ENCODE measurements at regions not wholly inside any gene's neighbourhood (a gene's known extent, or its start where the extent isn't known, plus 50 kb on each side); places are given as distances from the start of the nearest gene placed in this dataset.

DNA sequence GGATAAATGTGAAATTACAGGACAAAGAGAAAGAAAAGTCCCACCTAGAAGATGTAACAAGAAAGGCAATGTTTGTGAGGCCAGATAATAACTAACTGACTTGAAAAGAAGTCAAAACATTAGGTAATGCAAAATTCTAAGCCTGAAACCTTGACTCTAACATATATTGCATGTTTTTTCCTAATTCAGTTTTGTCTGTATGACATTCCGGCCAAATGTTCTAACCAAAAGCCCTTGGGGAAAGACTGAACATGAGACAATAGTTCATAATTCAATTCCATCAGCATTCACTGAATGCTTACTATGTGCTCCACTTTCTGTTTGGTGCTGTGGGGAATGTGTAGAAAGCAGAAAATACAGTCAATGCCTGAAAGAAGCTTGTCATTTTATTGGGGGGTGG lies 53.9 kb downstream of the PABIR2 start:
- Histone ChIP-seq H3K9me3 (ENCODE audit: low read length) (no peaks in the 10 kb centered on the region), H3K79me2 (ENCODE audit: insufficient read depth, low read depth, low read length) (no peaks in the 10 kb centered on the region), H3K27ac (ENCODE audit: low read depth, low read length, poor library complexity, severe bottlenecking) (no peak overlapping the region), H3K4me3 (ENCODE audit: low read depth, low read length, poor library complexity, severe bottlenecking) (no peak overlapping the region), H3K36me3 (ENCODE audit: insufficient read depth, low read length) (no peaks in the 10 kb centered on the region), H3K4me1 (ENCODE audit: insufficient read depth, low read length, poor library complexity, severe bottlenecking) (no peaks in the 10 kb centered on the region), H3K9me2 (ENCODE audit: insufficient read depth, low read length) (no peaks in the 10 kb centered on the region), H2AFZ (ENCODE audit: low read length) (no peak overlapping the region), H3K4me2 (ENCODE audit: low read length) (no peak overlapping the region), H4K20me1 (ENCODE audit: insufficient read depth, low read length) (no peaks in the 10 kb centered on the region)
- TF ChIP-seq EZH2phosphoT487 (IDR thresholded peaks at IDR 0.05; ENCODE audit: borderline replicate concordance, low read depth, low read length): no peak
- ChIA-PET CTCF (ENCODE audit: unreplicated experiment) (no interaction called here), POLR2A (no interaction called here)
- intact Hi-C loops (cut with micrococcal nuclease; ENCODE audit: unreplicated experiment): no loop called here
- DNase-seq (ENCODE audit: low spot score): no peak
- no TSS peak for BruUV-seq (replicated peaks)

DNA sequence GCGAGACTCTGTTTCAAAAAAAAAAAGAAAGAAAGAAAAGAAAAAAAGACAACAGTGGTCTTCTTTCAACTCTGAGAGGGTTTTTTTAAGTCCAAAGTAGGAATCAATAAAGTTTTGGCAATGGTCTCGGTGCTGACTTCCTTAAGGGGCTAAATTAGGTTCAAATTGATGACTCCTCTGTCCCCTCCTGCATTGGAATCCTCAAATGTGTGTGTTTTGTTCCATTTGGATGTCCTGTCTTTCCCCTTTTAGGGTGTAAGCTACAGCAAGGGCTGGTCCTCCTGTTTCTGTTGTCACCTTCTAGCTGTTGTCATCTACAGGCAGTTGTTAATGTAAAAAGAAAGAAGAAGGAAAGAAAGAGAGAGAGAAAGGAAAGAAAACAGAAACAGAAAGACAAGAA lies 54.4 kb downstream of the PABIR2 start:
- TF ChIP-seq EZH2phosphoT487 (IDR thresholded peaks at IDR 0.05; ENCODE audit: borderline replicate concordance, low read depth, low read length): no peak
- TF ChIP-seq, protein P1, sequence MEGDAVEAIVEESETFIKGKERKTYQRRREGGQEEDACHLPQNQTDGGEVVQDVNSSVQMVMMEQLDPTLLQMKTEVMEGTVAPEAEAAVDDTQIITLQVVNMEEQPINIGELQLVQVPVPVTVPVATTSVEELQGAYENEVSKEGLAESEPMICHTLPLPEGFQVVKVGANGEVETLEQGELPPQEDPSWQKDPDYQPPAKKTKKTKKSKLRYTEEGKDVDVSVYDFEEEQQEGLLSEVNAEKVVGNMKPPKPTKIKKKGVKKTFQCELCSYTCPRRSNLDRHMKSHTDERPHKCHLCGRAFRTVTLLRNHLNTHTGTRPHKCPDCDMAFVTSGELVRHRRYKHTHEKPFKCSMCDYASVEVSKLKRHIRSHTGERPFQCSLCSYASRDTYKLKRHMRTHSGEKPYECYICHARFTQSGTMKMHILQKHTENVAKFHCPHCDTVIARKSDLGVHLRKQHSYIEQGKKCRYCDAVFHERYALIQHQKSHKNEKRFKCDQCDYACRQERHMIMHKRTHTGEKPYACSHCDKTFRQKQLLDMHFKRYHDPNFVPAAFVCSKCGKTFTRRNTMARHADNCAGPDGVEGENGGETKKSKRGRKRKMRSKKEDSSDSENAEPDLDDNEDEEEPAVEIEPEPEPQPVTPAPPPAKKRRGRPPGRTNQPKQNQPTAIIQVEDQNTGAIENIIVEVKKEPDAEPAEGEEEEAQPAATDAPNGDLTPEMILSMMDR (conservative IDR thresholded peaks at IDR 0.05; ENCODE audit: low read length): no peak
- Histone ChIP-seq H3K36me3 (ENCODE audit: insufficient read depth, low read length) (no peaks in the 10 kb centered on the region), H3K27ac (ENCODE audit: low read depth, low read length, poor library complexity, severe bottlenecking) (no peak overlapping the region), H3K9me2 (ENCODE audit: insufficient read depth, low read length) (no peaks in the 10 kb centered on the region), H3K4me1 (ENCODE audit: insufficient read depth, low read length, poor library complexity, severe bottlenecking) (no peaks in the 10 kb centered on the region), H3K9me3 (ENCODE audit: low read length) (no peaks in the 10 kb centered on the region), H3K79me2 (ENCODE audit: insufficient read depth, low read depth, low read length) (no peaks in the 10 kb centered on the region), H4K20me1 (ENCODE audit: insufficient read depth, low read length) (no peaks in the 10 kb centered on the region), H2AFZ (ENCODE audit: low read length) (no peak overlapping the region), H3K4me3 (ENCODE audit: low read depth, low read length, poor library complexity, severe bottlenecking) (no peak overlapping the region), H3K4me2 (ENCODE audit: low read length) (no peak overlapping the region)
- ChIA-PET POLR2A (no interaction called here), CTCF (ENCODE audit: unreplicated experiment) (no interaction called here)
- DNase-seq (ENCODE audit: low spot score): no peak
- intact Hi-C loops (cut with micrococcal nuclease; ENCODE audit: unreplicated experiment): no loop called here
- BruUV-seq (replicated peaks): no TSS peak

DNA sequence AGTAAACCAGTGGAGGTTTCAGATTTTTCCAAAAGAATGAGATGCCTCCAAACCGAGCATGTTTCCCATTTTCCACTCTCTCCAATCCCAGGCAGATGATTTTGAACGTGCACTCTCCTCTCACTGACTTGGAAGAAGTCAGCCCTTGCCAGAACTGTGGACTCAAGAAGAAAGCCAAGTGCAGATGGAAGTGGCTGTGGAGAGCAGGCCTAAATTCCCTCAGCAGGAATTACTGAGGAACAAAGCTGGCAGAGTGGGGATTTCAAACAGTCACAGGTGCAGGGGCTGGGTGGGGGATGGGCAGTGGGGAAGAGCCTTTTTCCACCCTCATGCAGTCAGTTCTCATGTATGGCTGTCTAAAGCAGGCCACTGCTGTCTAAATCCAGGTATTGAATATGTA lies 55.3 kb downstream of the PABIR2 start:
- ChIA-PET CTCF (ENCODE audit: unreplicated experiment) (no interaction called here), POLR2A (no interaction called here)
- no peaks in the 10 kb centered on the region for H3K9me2 ChIP-seq (ENCODE audit: insufficient read depth, low read length)
- H3K4me3 ChIP-seq (ENCODE audit: low read depth, low read length, poor library complexity, severe bottlenecking): no peak overlapping the region
- no peaks in the 10 kb centered on the region for H3K79me2 ChIP-seq (ENCODE audit: insufficient read depth, low read depth, low read length)
- no peak overlapping the region for H3K27ac ChIP-seq (ENCODE audit: low read depth, low read length, poor library complexity, severe bottlenecking)
- DNase-seq (ENCODE audit: low spot score): no peak
- H3K4me1 ChIP-seq (ENCODE audit: insufficient read depth, low read length, poor library complexity, severe bottlenecking): no peaks in the 10 kb centered on the region
- BruUV-seq (replicated peaks): no TSS peak
- no peaks in the 10 kb centered on the region for H3K36me3 ChIP-seq (ENCODE audit: insufficient read depth, low read length)
- no peaks in the 10 kb centered on the region for H3K9me3 ChIP-seq (ENCODE audit: low read length)
- H4K20me1 ChIP-seq (ENCODE audit: insufficient read depth, low read length): no peaks in the 10 kb centered on the region
- no peak for TF ChIP-seq EZH2phosphoT487 (IDR thresholded peaks at IDR 0.05; ENCODE audit: borderline replicate concordance, low read depth, low read length)
- no peak overlapping the region for H2AFZ ChIP-seq (ENCODE audit: low read length)
- intact Hi-C loops (cut with micrococcal nuclease; ENCODE audit: unreplicated experiment): no loop called here
- no peak overlapping the region for H3K4me2 ChIP-seq (ENCODE audit: low read length)

Data from OCI-LY7 (cell line).